OCI-LY7 (cell line): ENCODE measurements at regions not wholly inside any gene's neighbourhood (a gene's known extent, or its start where the extent isn't known, plus 50 kb on each side); places are given as distances from the start of the nearest gene placed in this dataset.

Experiments
- BruUV-seq: library from RNA; stranded (reverse); fragments of 400-500 nt; replicated peaks from 2 replicates; lab custom pipeline; 2021; lab: Mats Ljungman, UMichigan
- CTCF ChIA-PET: fragments of 300-600 bp; sonication (Branson Sonifier 250); formaldehyde crosslinking; loops from one replicate; lab custom pipeline; 2022; ENCODE audit warnings: antibody characterized with exemption; ENCODE audit not compliant: unreplicated experiment; lab: Charles Lee
- POLR2A ChIA-PET: fragments of 300-600 bp; sonication (Branson Sonifier 250); formaldehyde crosslinking; loops from one replicate; lab custom pipeline; 2022; ENCODE audit warnings: antibody characterized with exemption; lab: Charles Lee
- DNase-seq: peaks from one replicate; pipeline ENCODE4 v3.0.0-alpha.2; 2015; ENCODE audit warnings: low spot score
- H2AFZ ChIP-seq: fragments of 200-600 bp; sonication (generic), shearing (Covaris generic); 2 replicates; pipeline ENCODE4 v1.6.1; 2014; ENCODE audit warnings: mild to moderate bottlenecking, antibody characterized with exemption, low read length, moderate library complexity
- H3K27ac ChIP-seq: fragments of 200-600 bp; sonication (generic); 2 replicates; pipeline ENCODE4 v1.5.1; 2014; ENCODE audit warnings: mixed run types, low read depth, mild to moderate bottlenecking, moderate library complexity, low read length, inconsistent platforms; ENCODE audit not compliant: poor library complexity, severe bottlenecking
- H3K36me3 ChIP-seq: fragments of 200-600 bp; sonication (generic); 2 replicates; pipeline ENCODE4 v1.6.1; 2014; ENCODE audit warnings: mild to moderate bottlenecking, antibody characterized with exemption, low read length, moderate library complexity, mixed read lengths; ENCODE audit not compliant: insufficient read depth
- H3K4me1 ChIP-seq: fragments of 200-600 bp; sonication (generic); 2 replicates; pipeline ENCODE4 v1.5.1; 2014; ENCODE audit warnings: mild to moderate bottlenecking, low read length; ENCODE audit not compliant: insufficient read depth, poor library complexity, severe bottlenecking
- H3K4me2 ChIP-seq: fragments of 200-600 bp; sonication (generic); 2 replicates; pipeline ENCODE4 v1.6.1; 2014; ENCODE audit warnings: mild to moderate bottlenecking, low read length
- H3K4me3 ChIP-seq: fragments of 200-600 bp; sonication (generic); 2 replicates; pipeline ENCODE4 v1.5.1; 2014; ENCODE audit warnings: mild to moderate bottlenecking, low read depth, low read length; ENCODE audit not compliant: poor library complexity, severe bottlenecking
- H3K79me2 ChIP-seq: fragments of 200-600 bp; sonication (generic); 2 replicates; pipeline ENCODE4 v1.6.1; 2016; ENCODE audit warnings: low read depth, mild to moderate bottlenecking, low read length, moderate library complexity, mixed read lengths; ENCODE audit not compliant: insufficient read depth
- H3K9me2 ChIP-seq: fragments of 200-600 bp; sonication (generic); 2 replicates; pipeline ENCODE4 v1.6.1; 2016; ENCODE audit warnings: mild to moderate bottlenecking, low read length, mixed read lengths; ENCODE audit not compliant: insufficient read depth
- H3K9me3 ChIP-seq: fragments of 200-600 bp; sonication (generic); 2 replicates; pipeline ENCODE4 v1.6.1; 2014; ENCODE audit warnings: mild to moderate bottlenecking, mixed run types, low read length, mixed read lengths
- H4K20me1 ChIP-seq: fragments of 200-600 bp; sonication (generic); 2 replicates; pipeline ENCODE4 v1.6.1; 2014; ENCODE audit warnings: mild to moderate bottlenecking, antibody characterized with exemption, low read length, moderate library complexity, mixed read lengths; ENCODE audit not compliant: insufficient read depth
- EZH2phosphoT487 ChIP-seq: fragments of 200-600 bp; sonication (generic); IDR thresholded peaks from 2 replicates; pipeline ENCODE4 v1.6.1; 2018; ENCODE audit warnings: low read depth, borderline replicate concordance, mild to moderate bottlenecking, mixed run types, antibody characterized with exemption, low read length, moderate library complexity, mixed read lengths
- intact Hi-C: fragments of 100-400 bp; cut with micrococcal nuclease; formaldehyde crosslinking; loops from one replicate; pipeline ENCODE4 v1.10.0; 2022; ENCODE audit not compliant: unreplicated experiment
- TF ChIP-seq, protein P1 (sequence below): fragments of 200-600 bp; sonication (generic); conservative IDR thresholded peaks from 2 replicates; pipeline ENCODE4 v1.5.1; 2014; ENCODE audit warnings: mild to moderate bottlenecking, antibody characterized with exemption, low read length, moderate library complexity, mixed read lengths

GRCh38 chr4:101718810-101719209 lies 71.7 kb upstream of the BANK1 start:
- Histone ChIP-seq H3K4me3 (no peak overlapping the region), H3K9me3 (no peaks in the 10 kb centered on the region), H3K4me2 (no peak overlapping the region), H3K36me3 (no peaks in the 10 kb centered on the region), H3K79me2 (no peaks in the 10 kb centered on the region), H4K20me1 (no peaks in the 10 kb centered on the region), H3K27ac (no peak overlapping the region), H2AFZ (no peak overlapping the region), H3K4me1 (no peaks in the 10 kb centered on the region), H3K9me2 (no peaks in the 10 kb centered on the region)
- POLR2A ChIA-PET: interaction anchor here (0.7 kb wide), 1 partner anchor 319 kb away, joined by 3 read pairs; no protein-coding TSS in a partner anchor
- BruUV-seq: no TSS peak
- intact Hi-C loops: no loop called here
- CTCF ChIA-PET: no interaction called here
- no peak for DNase-seq
- no peak for TF ChIP-seq EZH2phosphoT487
- TF ChIP-seq, protein P1, sequence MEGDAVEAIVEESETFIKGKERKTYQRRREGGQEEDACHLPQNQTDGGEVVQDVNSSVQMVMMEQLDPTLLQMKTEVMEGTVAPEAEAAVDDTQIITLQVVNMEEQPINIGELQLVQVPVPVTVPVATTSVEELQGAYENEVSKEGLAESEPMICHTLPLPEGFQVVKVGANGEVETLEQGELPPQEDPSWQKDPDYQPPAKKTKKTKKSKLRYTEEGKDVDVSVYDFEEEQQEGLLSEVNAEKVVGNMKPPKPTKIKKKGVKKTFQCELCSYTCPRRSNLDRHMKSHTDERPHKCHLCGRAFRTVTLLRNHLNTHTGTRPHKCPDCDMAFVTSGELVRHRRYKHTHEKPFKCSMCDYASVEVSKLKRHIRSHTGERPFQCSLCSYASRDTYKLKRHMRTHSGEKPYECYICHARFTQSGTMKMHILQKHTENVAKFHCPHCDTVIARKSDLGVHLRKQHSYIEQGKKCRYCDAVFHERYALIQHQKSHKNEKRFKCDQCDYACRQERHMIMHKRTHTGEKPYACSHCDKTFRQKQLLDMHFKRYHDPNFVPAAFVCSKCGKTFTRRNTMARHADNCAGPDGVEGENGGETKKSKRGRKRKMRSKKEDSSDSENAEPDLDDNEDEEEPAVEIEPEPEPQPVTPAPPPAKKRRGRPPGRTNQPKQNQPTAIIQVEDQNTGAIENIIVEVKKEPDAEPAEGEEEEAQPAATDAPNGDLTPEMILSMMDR: no peak

DNA sequence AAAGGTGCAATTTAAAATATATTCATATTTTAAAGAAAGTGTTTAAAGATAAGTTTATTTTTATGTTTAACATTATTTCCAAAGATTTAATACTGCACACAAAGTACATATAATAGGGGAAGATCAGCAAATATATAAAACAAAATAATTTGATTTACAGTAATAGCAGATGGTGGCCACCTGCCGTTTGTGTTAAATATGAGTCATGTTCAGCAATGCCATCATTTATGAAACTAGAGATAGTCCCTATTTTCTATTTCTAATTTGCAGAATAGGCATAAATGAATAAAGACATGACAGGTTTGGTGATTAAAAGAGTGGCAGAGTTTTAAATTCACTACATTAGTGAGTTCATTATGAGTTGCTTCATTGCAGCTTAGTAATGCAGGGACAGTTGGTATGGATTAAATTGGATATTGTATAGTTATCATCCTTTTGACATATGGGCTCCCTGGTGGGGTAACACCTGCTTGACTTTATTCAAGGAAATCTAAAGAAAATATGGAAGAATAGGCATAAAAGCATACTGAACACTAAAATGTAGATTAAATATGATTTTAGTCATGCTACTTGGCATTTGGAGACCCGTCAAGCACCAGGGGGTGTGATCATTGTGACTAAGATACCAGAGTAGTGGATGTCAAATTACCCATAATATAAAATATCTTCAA lies 78.8 kb upstream of the BANK1 start:
- Histone ChIP-seq H4K20me1 (no peaks in the 10 kb centered on the region), H3K36me3 (no peaks in the 10 kb centered on the region), H3K9me3 (no peaks in the 10 kb centered on the region), H3K4me1 (no peaks in the 10 kb centered on the region), H3K4me3 (no peak overlapping the region), H3K9me2 (no peaks in the 10 kb centered on the region), H2AFZ (no peak overlapping the region), H3K27ac (no peak overlapping the region), H3K4me2 (no peak overlapping the region), H3K79me2 (no peaks in the 10 kb centered on the region)
- CTCF ChIA-PET: no interaction called here
- TF ChIP-seq EZH2phosphoT487: no peak
- TF ChIP-seq, protein P1: no peak
- POLR2A ChIA-PET: no interaction called here
- DNase-seq: no peak
- no TSS peak for BruUV-seq
- intact Hi-C loops: no loop called here

- Histone ChIP-seq H3K36me3 (no peaks in the 10 kb centered on the region), H2AFZ (no peak overlapping the region), H3K4me2 (no peak overlapping the region), H3K79me2 (no peaks in the 10 kb centered on the region), H3K9me2 (no peaks in the 10 kb centered on the region), H3K4me3 (no peak overlapping the region), H4K20me1 (no peaks in the 10 kb centered on the region), H3K4me1 (no peaks in the 10 kb centered on the region), H3K9me3 (no peaks in the 10 kb centered on the region), H3K27ac (no peak overlapping the region)
- CTCF ChIA-PET: no interaction called here
- no peak for DNase-seq
- TF ChIP-seq, protein P1: no peak
- no peak for TF ChIP-seq EZH2phosphoT487
- intact Hi-C loops: no loop called here
- BruUV-seq: no TSS peak
- POLR2A ChIA-PET: no interaction called here
Observed at GRCh38 chr4:101710806-101711205, 79.7 kb upstream of the BANK1 start.
